HG03175 (cell line): ENCODE measurements at regions not wholly inside any gene's neighbourhood (a gene's known extent, or its start where the extent isn't known, plus 50 kb on each side); places are given as distances from the start of the nearest gene placed in this dataset.

Source experiments
- ATAC-seq: cut with Tn5 transposase; IDR thresholded peaks from one replicate; pipeline ENCODE4 v1.9.1; 2021; ENCODE audit warnings: mild to moderate bottlenecking, moderate library complexity; ENCODE audit not compliant: unreplicated experiment

DNA sequence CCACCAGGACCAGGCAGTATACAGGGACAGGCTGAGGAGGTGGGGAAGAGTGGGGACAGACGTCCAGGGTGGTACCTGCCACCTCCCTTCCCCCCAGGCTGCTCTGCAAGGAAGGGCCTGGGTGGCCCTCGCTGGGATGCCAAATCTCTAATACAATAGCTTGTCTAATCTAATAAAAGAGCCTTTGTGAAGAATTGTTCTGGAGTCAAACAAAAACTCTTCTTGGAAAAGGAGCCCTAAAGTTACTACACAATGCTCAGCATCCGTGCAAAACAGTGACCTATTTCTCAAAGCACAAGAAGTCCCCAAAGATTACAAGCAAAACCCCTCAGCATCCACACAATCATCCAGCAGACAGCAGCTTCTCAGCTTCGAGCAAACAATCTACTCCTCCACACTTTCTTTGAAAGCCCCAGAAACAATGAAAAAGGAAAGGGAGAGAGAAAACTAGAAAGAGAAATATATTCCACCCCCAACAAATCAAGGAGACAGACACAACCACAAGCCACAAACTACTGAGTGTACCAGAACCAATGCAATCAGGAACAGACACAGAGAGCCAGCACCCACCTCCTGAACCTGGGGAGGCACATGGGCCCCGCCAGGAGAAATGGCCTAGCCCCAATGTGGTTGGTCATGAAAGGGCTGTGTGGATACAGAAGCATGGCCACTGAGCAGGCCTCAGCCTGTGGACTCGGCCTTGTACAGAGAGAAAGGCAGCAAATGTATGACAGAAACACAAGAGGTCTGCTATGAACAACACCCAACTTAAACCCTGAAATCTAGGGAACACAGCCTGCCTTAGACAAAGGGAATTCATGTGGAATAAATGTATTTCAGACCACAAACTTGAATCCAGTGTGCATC is 177.1 kb upstream of the CHRNA7 start:
- no peak for ATAC-seq

DNA sequence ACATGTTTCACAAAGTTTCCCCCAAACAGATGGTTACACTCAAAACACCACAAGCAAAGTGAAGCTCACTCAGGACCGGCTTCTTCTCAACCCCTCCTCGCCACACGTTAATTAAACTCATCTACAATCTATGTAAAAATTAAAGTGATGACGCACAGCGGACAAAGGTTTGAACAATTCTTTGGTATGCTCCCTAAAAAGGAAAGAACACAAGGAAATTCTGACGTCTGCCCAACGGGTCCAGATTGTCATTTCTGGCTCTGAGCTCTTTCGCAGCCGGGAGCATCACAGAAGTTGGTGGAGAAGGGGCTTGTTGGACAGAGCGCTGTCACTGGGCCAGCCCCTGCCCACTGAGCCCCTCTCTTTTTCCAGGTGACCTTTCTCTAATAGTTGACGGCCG is 173.7 kb upstream of the CHRNA7 start:
- no peak for ATAC-seq

DNA sequence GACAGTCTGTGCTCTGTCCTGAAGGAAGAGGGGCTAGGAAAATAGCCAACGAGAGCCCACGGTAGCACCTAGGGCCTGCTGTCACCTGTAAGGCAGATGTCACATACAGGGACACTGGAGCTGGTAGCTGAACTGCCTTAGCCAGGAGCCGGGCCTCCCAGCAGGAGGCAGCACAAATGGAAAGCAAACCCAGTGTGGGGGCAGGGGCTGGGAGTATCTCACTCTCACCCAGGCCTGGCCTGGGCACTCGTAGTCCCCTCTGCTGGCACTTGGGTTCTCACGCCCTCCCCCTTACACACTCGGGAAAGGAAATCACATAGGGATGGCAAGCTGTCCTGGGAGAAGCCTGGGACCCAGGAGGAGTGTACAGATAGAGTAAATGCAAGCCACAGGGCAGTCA is 173.1 kb upstream of the CHRNA7 start:
- no peak for ATAC-seq

DNA sequence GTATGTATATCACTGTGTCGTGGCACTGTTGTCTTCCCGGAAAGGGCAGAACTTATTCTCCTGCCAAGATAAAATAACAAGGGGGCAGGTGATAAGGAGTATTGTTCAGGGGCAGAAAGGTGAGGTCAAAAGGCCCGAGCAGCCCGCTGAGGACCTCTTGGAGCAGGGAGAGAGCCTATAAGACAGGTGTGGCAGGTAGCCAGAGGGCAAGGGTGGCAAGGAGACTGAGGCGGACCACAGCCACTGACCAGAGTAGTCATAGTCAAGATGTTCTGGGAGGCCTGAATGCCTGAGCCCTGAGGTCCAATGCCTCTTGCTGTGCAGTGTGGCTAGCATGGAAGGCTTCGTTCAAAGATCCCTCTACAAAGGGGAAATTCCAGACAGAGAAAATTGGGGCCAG is 172.3 kb upstream of the CHRNA7 start:
- no peak for ATAC-seq

DNA sequence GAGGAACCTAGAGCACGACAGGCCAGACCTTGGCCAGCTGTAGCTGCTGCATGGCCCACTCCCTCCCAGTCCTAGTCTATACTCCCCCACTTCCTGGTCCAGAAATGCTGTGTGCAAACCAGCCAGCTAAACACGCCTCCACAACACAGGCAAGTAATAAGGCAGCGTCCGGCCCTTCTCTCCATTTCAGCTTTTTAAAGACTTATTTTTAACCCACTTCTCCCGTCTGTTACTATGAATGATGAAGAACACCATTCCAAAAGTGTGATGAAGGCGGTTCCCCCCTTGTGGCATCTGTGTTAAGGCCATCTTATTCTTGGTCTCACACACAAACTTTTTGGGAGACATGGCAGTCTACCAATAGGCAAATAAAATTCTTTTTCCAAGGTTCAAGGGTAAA is 164.1 kb upstream of the CHRNA7 start:
- ATAC-seq: no peak

DNA sequence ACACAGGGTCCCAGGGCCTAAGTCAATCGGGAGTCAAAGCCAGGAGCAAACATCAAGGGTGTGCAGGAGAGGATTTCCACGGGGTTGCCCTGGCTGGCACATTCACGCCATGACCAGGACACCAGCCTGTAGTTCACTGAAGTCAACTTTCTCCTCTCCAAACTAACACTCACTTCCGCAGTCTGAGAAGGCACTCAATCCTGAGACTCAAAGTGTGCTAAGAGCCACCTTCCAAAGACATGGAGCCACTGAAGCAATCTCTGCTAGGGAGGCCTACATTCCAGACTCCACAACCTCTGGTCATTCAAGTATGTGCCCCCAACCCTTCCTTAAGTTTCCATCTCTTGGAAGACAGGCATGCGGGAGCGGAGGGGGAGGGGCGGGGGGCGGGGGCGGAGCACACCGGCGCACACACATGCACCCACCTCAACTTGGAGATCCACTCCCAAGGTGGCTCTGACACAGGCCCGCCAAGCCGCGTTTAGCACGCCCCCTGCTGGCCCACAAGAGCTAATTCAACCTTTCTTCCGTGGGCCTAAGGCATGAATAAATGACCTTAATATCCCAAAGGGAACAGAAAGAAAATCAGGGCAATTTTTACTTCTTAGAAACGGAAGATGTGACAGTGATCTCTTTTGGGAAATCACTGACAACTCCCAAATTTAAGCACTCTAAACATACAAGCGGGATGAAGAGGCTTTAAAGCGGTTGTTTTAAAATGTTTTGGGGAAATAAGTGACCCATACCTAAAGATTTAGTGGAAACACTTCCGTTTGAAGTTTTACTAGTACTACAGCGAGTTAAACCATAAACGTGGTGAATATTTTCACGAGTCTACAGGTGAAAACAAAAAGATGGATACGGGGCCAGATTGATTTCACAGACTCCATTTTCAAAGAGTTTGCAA is 162.5 kb upstream of the CHRNA7 start:
- ATAC-seq: peak; percentile 38

DNA sequence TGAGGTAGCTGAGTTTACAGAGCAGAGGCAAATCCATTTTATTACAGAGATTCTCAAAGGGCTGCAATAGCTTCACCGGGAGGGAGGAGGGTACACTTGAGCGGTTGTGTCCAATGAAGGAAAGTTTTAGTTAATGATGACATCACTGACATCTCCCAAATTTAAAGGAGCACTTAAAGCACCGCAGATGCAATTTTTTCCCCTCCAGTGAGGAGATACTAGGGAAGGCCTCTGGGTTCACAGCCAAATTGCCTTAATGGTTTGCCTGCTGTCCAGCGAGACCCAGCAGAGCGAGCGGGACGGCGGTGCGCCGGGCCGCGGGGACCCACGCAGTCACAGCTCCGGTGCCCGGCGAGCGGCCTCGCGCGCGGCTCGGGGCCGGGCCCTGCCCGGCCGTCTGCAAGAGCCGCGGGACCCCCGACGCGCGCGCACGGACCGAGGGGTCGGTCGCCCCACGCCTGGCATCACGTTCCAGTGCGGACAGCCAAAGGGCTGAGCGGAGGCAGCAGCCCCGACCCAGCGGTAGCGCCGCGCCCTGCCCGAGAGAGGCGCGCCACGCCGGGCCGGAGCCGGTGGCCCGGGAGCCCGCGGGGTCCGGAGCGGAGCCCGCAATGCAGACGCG is 160.5 kb upstream of the CHRNA7 start:
- no peak for ATAC-seq

DNA sequence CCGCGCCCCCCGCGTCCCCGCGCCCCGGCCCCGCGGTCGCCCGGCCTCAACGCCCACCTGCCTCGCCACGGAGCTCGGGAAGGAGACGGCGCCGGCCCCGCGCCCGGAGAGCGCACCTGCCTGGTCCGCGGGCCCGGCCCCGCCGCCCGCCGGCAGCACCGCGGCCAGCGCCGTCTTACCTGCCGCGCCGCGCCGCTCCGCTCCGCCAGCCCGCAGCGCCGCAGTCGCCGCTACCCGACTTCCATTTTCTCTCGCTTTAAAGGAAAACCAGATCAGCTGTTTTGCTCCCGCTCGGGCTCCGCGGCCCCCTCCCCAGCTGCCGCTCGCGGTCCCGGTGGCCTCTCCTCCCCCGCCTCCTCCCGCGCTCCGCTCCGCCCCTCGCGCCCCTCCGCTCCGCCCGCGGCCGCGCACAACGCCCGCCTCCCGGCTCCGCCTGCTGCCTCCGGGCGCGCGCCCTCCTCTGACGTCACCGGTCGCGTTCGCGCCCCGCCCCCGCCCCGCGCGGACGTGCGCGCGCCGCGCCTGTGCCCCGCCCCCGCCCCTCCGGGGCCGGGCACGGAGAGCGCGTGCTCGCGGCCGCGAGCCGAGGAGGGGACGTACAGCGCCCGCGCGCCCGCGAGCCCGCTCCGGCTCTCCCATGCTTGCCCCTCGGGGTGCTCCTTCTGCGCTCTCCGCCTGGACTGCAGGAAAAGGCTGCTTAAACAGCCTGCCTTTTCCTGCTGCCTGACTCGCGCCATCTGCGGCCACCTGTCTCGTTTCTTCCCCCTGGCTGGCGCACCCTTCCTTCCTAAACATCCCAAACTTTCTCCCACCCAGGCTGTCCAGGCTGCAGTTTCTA is 159.8 kb upstream of the CHRNA7 start, which contains the start of gene OTUD7A:
OTUD7A (minus strand) TSS at position 346 of the 838 bp plus-strand sequence.
- peak; percentile 76 for ATAC-seq

DNA sequence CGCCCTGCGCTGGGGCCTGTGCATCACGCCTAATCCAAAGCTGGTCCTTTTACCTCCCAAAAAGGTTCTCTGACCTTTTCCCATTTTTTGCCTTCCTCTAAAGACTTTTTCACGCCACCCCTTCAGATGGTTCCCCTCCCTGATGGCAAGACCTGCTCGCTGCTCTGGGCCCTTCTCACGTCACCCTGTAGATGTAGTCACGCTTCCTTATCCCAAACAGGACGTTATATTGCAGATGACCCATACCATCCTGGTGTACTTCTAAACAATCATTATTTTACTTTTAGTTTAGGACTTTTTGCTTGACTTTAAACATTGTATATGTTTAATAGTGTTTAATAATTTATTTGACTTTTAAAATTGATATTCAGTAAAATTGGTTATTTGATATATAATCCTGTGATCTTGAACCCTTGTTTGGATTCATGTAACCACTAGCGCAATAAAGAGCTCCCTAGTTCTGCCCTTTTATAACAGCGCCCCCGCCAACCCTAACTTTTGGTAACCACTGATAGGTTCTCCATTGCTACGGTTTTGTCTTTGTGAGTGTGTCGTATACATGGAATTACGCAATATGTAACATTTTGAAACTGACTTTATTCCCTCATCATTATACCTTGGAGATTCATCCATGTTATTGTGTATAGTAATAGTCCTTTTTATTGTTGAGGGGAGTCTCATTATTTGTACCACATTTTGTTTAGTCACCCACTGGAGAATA is 159.0 kb upstream of the CHRNA7 start:
- ATAC-seq: no peak

DNA sequence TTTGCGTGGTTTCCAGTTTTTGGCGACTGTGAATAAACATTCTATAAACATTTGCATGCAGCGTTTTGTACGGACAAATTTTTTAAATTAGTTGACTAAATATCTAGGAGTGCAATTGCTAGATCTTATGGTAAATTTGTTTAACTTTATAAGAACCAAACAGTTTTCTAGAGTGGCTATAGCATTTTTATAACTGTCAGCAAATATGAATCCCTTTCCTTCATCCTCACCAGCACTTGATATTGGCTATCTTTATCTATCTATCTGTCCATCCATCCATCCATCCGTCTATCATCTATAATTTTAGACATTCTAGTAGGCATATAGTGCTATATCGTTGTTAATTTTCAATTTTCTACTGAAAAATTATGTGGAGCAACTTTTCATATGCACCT is 158.4 kb upstream of the CHRNA7 start:
- no peak for ATAC-seq

DNA sequence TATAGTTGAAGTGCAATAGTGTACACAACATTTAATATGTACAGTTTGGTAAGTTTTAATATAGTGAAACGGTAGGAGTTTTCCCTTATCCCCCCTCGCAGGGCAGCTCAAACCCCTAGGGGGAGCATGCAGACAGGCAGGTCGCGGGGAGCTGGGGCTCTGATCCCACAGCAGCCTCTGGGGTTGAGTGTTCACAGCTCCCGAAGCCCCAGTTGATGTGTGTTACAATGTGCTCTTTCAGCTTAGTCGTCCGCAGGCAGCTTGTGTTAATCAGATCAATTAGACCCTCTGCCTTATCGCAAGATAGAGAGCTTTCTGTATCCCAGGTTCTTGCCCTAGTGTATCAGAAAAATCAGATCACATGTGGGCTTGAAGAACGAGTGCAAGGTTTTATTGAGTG is 143.1 kb upstream of the CHRNA7 start:
- ATAC-seq: no peak

DNA sequence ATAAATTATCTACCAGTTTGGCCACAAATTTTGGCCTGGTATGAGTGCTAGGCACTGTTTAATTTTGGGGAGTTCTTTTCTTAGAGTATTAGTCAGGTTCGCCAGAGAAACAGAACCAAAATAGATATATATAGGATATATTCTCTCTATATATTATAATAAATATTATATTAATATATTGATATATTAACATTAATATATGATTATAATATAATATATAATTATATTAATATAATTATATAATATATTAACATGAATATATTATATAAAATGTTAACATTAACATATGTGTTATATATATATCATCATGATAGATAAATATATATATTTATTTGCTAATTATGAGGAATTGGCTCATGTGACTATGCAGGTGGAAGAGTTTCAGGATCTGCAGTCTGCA is 137.8 kb upstream of the CHRNA7 start:
- no peak for ATAC-seq

DNA sequence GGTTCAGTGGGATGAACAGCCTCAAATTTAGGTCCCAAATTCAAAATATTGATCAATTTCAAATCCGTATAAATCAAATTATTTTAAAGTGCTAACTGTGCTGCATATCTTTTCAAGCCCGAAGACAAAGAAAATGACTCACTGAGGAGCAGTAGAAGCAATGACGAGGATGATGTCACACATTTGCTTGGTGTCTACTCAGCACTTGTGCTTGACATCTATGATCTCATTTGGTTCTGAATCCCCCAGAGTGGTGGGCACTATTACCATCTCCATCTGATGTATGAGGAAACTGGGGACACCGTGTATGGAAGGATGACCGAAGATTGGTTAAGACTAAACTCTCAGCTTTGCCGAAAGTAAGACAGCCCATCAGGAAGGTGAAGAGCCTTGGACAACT is 136.5 kb upstream of the CHRNA7 start:
- ATAC-seq: no peak

DNA sequence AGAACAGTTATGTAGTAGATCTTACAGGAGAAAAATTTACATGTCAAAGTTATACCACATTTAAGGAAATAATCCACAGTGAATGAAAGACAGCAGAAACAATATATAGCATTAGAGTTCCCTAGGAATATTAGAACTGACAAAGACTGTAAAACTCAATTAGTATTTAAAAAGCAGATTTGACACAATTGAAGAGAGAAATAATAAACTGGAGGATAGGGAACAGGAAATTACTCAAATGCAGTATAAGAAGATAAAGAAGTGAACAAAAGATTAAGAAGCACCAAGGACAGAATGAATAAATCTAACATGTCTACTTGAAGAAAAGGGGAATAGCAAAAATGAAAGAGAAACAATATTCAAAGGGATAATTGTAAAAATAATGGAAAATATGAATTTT is 132.6 kb upstream of the CHRNA7 start:
- ATAC-seq: no peak

DNA sequence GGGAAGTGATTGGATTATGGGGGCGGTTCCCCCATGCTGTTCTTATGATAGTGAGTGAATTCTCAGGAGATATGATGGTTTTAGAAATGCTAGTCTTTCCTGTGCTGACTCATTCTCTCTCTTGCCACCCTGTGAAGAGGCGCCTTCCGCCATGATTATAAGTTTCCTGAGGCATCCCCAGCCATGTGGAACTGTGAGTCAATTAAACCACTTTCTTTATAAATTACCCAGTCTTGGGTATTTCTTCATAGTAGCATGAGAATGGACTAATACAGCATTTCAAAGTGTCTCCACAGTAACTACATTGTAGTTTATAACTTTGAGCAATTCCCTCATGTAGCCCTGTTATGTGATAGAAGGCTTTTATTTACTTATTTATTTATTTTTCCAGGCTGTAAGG is 128.8 kb upstream of the CHRNA7 start:
- no peak for ATAC-seq

DNA sequence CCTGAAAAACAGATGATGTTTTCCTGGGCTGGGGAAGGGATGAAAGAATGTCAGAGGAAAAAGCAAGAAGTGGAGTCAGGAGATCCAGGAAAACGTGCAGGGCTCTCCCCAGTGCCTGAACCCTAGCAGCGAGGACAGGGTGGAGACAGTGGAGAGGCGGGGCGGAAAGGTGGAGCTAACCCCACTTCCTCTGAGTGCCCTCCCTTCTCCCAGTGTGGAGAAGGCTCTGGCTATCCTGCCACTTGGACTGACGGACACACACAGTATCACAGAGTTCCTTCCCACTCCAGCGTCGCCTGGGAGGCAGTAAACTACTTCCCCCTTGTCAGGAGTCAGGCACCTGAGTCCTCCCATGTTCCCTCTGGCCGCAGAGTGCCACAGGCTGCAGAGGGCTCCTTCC is 125.3 kb upstream of the CHRNA7 start:
- ATAC-seq: no peak

DNA sequence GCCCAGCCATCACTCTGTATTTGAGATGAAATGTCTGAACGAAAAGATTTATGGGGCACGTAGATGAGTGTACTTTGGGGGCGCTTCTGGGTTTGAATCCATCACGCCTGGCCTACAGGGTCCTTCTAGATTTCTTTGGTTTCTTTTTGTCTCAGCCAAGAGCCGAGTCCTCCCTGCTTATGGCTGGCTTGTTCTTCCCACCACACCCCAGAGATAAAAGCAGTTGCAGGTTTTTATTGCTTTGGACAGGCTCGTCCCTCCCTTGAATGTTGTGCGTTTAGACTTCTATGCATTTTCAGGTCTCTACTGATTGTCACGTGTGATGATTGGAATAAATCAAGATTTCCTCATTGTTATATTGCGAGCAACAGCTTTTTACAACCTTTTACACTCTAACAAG is 104.8 kb upstream of the CHRNA7 start:
- ATAC-seq: no peak

DNA sequence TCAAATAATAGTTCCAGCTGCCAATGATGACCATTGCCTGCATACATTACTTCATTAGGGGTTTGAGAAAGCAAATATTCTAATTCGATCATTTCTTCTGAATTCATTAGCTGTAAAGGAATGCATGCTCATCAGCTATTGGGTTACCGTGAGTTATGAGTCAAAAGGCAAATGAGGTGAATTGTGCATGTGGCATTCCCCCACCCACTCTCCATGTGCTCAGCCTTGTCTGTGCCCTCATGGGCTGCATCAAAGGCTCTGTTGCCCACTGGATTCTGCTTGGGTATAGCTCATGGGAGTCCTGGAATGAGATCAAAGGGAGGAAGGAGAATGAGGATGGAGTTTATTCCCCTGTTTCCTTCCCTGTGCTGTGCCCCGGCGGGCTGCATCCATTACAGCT is 99.3 kb upstream of the CHRNA7 start:
- no peak for ATAC-seq

DNA sequence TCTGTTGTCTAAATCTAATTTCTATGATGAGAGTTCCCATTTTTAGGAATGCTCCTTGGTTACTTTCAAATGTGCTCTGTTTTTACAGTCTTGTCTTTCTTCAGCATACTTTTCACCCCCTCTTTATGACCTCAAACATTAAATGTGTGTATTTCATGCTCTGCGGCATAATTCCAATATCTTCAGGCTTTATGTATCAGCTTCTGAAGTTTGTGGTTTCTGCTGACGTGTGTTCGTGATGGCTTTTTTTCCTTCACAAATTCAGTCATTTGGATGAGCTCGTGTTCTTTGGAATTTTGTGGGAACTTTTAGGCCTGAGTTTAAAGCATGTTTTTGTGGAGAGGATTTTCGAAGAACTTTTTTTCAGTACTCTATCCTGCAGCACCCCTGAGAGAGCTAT is 97.7 kb upstream of the CHRNA7 start:
- no peak for ATAC-seq

DNA sequence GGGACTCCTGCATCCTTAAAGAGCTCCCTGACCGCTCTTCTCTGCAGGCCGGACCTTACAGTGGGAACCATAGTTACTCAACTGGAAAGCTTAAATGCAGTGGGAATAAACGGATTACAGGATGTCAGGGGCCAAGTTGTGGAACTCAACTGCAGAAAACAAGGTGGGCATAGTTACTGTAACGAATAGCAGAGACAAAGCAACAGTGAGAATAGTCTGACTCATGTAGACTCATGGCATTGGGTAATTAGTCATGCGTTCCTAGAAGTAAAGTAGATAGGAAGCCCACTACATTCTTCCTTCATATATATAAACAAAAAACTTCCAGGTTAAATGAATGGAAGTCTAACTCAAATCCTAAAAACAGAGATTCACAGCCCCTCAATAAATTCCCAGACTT is 95.5 kb upstream of the CHRNA7 start:
- ATAC-seq: no peak
